ENCODE measurements at regions not wholly inside any gene's neighbourhood (a gene's known extent, or its start where the extent isn't known, plus 50 kb on each side); places are given as distances from the start of the nearest gene placed in this dataset.
A peak's percentile ranks its signal among the peaks of the same experiment; 100 is the strongest.

- TF ChIP-seq GATA3 (IDR thresholded peaks at IDR 0.05; ENCODE audit: low read depth, low read length) (peak; percentile 72), GATA2 (IDR thresholded peaks at IDR 0.05; ENCODE audit: low read depth, low read length) (peak; percentile 60; the same call in 1 of the 2 replicates)
Observed at GRCh38 chr2:104638190-104638858, 215.6 kb upstream of the POU3F3 start.
